Osteoblast (primary cell): ENCODE measurements at regions not wholly inside any gene's neighbourhood (a gene's known extent, or its start where the extent isn't known, plus 50 kb on each side); places are given as distances from the start of the nearest gene placed in this dataset.
"Not testable (repeated sequence)": the region's sequence is repeated elsewhere in the genome, so short reads cannot be mapped to it uniquely, and the experiment has no call there.

ENCODE experiments used
- DNase-seq: peaks from one replicate; pipeline ENCODE4 v3.0.0; 2011; ENCODE audit warnings: low spot score, mixed read lengths; ENCODE audit not compliant: insufficient read length; ENCODE audit errors: missing footprints
- H2AFZ ChIP-seq: 2 replicates; pipeline ENCODE4 v1.6.0; 2011; ENCODE audit warnings: mild to moderate bottlenecking, low read length
- H3K27ac ChIP-seq: 2 replicates; pipeline ENCODE4 v1.5.1; 2011; ENCODE audit warnings: mild to moderate bottlenecking, low read depth, low read length, moderate library complexity
- H3K27me3 ChIP-seq: 2 replicates; pipeline ENCODE4 v1.6.0; 2012; ENCODE audit warnings: mild to moderate bottlenecking, control low read depth, inconsistent platforms, low read length, moderate library complexity; ENCODE audit not compliant: insufficient read depth
- H3K36me3 ChIP-seq: 2 replicates; pipeline ENCODE4 v1.5.1; 2011; ENCODE audit warnings: mild to moderate bottlenecking, low read length, control low read depth, moderate library complexity; ENCODE audit not compliant: insufficient read depth
- H3K4me1 ChIP-seq: 2 replicates; pipeline ENCODE4 v1.5.1; 2011; ENCODE audit warnings: mild to moderate bottlenecking, low read length, control low read depth, moderate library complexity; ENCODE audit not compliant: insufficient read depth
- H3K4me2 ChIP-seq: 2 replicates; pipeline ENCODE4 v1.6.0; 2011; ENCODE audit warnings: mild to moderate bottlenecking, low read length; ENCODE audit not compliant: insufficient read depth
- H3K4me3 ChIP-seq: fragments of 200-600 bp; sonication (generic); 3 replicates; pipeline ENCODE4 v1.5.1; 2012; ENCODE audit warnings: mild to moderate bottlenecking, low read length, inconsistent platforms; ENCODE audit not compliant: insufficient read depth
- H3K79me2 ChIP-seq: 2 replicates; pipeline ENCODE4 v1.6.0; 2012; ENCODE audit warnings: mild to moderate bottlenecking, low read length, control low read depth, inconsistent platforms; ENCODE audit not compliant: insufficient read depth
- H3K9me3 ChIP-seq: 2 replicates; pipeline ENCODE4 v1.5.1; 2011; ENCODE audit warnings: low read depth, low read length, control low read depth
- H4K20me1 ChIP-seq: 2 replicates; pipeline ENCODE4 v1.6.0; 2012; ENCODE audit warnings: mild to moderate bottlenecking, low read length, control low read depth; ENCODE audit not compliant: insufficient read depth
- CTCF ChIP-seq: IDR thresholded peaks from 2 replicates; pipeline ENCODE4 v1.5.1; 2011; ENCODE audit warnings: mild to moderate bottlenecking, low read depth, low read length, moderate library complexity; ENCODE audit errors: extremely low read depth

GRCh38 chr5:90054612-90055011, 354.9 kb downstream of the CETN3 start:
- Histone ChIP-seq H4K20me1 (no peaks in the 10 kb centered on the region), H3K27ac (no peak overlapping the region), H3K27me3 (no peaks in the 10 kb centered on the region), H3K4me3 (no peak overlapping the region), H3K4me1 (peaks cover 10% of the 10 kb centered on the region), H3K79me2 (no peaks in the 10 kb centered on the region), H3K36me3 (no peaks in the 10 kb centered on the region), H3K4me2 (no peak overlapping the region), H3K9me3 (no peaks in the 10 kb centered on the region), H2AFZ (no peak overlapping the region)
- TF ChIP-seq CTCF = no peak
- DNase-seq = no peak

GRCh38 chr5:90051756-90052155, 357.8 kb downstream of the CETN3 start:
- no peak for TF ChIP-seq CTCF
- Histone ChIP-seq H3K4me2 (no peak overlapping the region), H3K27ac (no peak overlapping the region), H3K4me3 (no peak overlapping the region), H2AFZ (no peak overlapping the region), H3K79me2 (no peaks in the 10 kb centered on the region), H4K20me1 (no peaks in the 10 kb centered on the region), H3K36me3 (no peaks in the 10 kb centered on the region), H3K9me3 (no peaks in the 10 kb centered on the region), H3K27me3 (no peaks in the 10 kb centered on the region), H3K4me1 (peaks cover 10% of the 10 kb centered on the region)
- DNase-seq = no peak

- Histone ChIP-seq H3K4me3 (no peak overlapping the region), H3K27me3 (no peaks in the 10 kb centered on the region), H3K79me2 (no peaks in the 10 kb centered on the region), H3K4me1 (no peaks in the 10 kb centered on the region), H3K27ac (no peak overlapping the region), H3K36me3 (no peaks in the 10 kb centered on the region), H2AFZ (no peak overlapping the region), H4K20me1 (no peaks in the 10 kb centered on the region), H3K4me2 (no peak overlapping the region), H3K9me3 (no peaks in the 10 kb centered on the region)
- peak; percentile 15 for DNase-seq
- TF ChIP-seq CTCF = no peak
These were observed 359.5 kb downstream of the CETN3 start for GRCh38 chr5:90050103-90050502.

GRCh38 chr5:90047113-90047512, 362.4 kb downstream of the CETN3 start:
- Histone ChIP-seq H4K20me1 (no peaks in the 10 kb centered on the region), H2AFZ (no peak overlapping the region), H3K27ac (no peak overlapping the region), H3K27me3 (no peaks in the 10 kb centered on the region), H3K9me3 (no peaks in the 10 kb centered on the region), H3K36me3 (no peaks in the 10 kb centered on the region), H3K79me2 (no peaks in the 10 kb centered on the region), H3K4me2 (no peak overlapping the region), H3K4me3 (no peak overlapping the region), H3K4me1 (no peaks in the 10 kb centered on the region)
- TF ChIP-seq CTCF = no peak
- DNase-seq = no peak

- not testable (repeated sequence) for H3K9me3 ChIP-seq, H3K36me3 ChIP-seq, H3K79me2 ChIP-seq, DNase-seq, H4K20me1 ChIP-seq, H3K27ac ChIP-seq, H2AFZ ChIP-seq, H3K4me3 ChIP-seq, H3K27me3 ChIP-seq, H3K4me1 ChIP-seq, H3K4me2 ChIP-seq
These were observed 369.5 kb downstream of the CETN3 start for GRCh38 chr5:90040082-90040481.
